GM12892 (cell line): ENCODE measurements at regions not wholly inside any gene's neighbourhood (a gene's known extent, or its start where the extent isn't known, plus 50 kb on each side); places are given as distances from the start of the nearest gene placed in this dataset.

Source experiments
- POLR2A ChIP-seq: IDR thresholded peaks from 2 replicates; pipeline ENCODE4 v1.6.1; 2011; ENCODE audit warnings: low read depth, low read length, control low read depth
- POLR2AphosphoS5 ChIP-seq: IDR thresholded peaks from 2 replicates; pipeline ENCODE4 v1.6.1; 2011; ENCODE audit warnings: low read depth, low read length, control low read depth

GRCh38 chr14:98751110-98751509, 520.9 kb downstream of the BCL11B start:
- TF ChIP-seq POLR2AphosphoS5 (no peak), POLR2A (no peak)
